WTC11 (cell line): ENCODE measurements at regions not wholly inside any gene's neighbourhood (a gene's known extent, or its start where the extent isn't known, plus 50 kb on each side); places are given as distances from the start of the nearest gene placed in this dataset.
"Not testable (repeated sequence)": the region's sequence is repeated elsewhere in the genome, so short reads cannot be mapped to it uniquely, and the experiment has no call there.

Experiments
- ATF3 ChIP-seq: sonication (generic); formaldehyde crosslinking; conservative IDR thresholded peaks from 2 replicates; pipeline ENCODE4 v1.8.1; 2022; ENCODE audit warnings: mild to moderate bottlenecking, missing genetic modification reagents
- CTCF ChIP-seq: fragments of 200-600 bp; IDR thresholded peaks from 2 replicates; pipeline ENCODE4 v1.8.0; 2022; ENCODE audit warnings: antibody characterized with exemption
- HMGA2 ChIP-seq: fragments of 250-450 bp; sonication (Bioruptor Pico); IDR thresholded peaks from 2 replicates; pipeline ENCODE4 v1.4.0; 2021; ENCODE audit warnings: mild to moderate bottlenecking, moderate library complexity
- JUN ChIP-seq: sonication (generic); formaldehyde crosslinking; IDR thresholded peaks from 2 replicates; pipeline ENCODE4 v1.8.0; 2023; ENCODE audit warnings: mild to moderate bottlenecking, missing genetic modification reagents
- NFYB ChIP-seq: sonication (generic); formaldehyde crosslinking; conservative IDR thresholded peaks from 2 replicates; pipeline ENCODE4 v1.8.0; 2022; ENCODE audit warnings: low read depth, missing genetic modification reagents
- USF1 ChIP-seq: sonication (generic); formaldehyde crosslinking; IDR thresholded peaks from 2 replicates; pipeline ENCODE4 v1.8.0; 2022; ENCODE audit warnings: mild to moderate bottlenecking, missing genetic modification reagents
- ZNF121 ChIP-seq: sonication (generic); formaldehyde crosslinking; IDR thresholded peaks from 2 replicates; pipeline ENCODE4 v1.8.0; 2023; ENCODE audit warnings: missing genetic modification reagents

- not testable (repeated sequence) for TF ChIP-seq HMGA2 (CRISPR knock-in tag); JUN (CRISPR knock-in tag); CTCF; ZNF121 (CRISPR knock-in tag); NFYB; USF1 (CRISPR knock-in tag); ATF3 (CRISPR knock-in tag)
Measured at GRCh38 chr1:120575201-120575600, 148.5 kb upstream of the NBPF26 start.
